ENCODE measurements at regions not wholly inside any gene's neighbourhood (a gene's known extent, or its start where the extent isn't known, plus 50 kb on each side); places are given as distances from the start of the nearest gene placed in this dataset.
"Not testable (repeated sequence)": the region's sequence is repeated elsewhere in the genome, so short reads cannot be mapped to it uniquely, and the experiment has no call there.

- POLR2A ChIA-PET: no interaction called here
- CTCF ChIA-PET: no interaction called here
- H3K27me3 ChIP-seq (replicated peaks; ENCODE audit: control insufficient read depth, insufficient read depth, low read length): no peaks in the 10 kb centered on the region
- no peaks in the 10 kb centered on the region for H3K36me3 Mint-ChIP-seq (ENCODE audit: insufficient read depth, unreplicated experiment)
- peaks cover 7% of the 10 kb centered on the region for H3K27me3 Mint-ChIP-seq (ENCODE audit: insufficient read depth, unreplicated experiment)
- no peak for DNase-seq
- H3K9me3 Mint-ChIP-seq (ENCODE audit: unreplicated experiment): peaks cover 10% of the 10 kb centered on the region
- no peak overlapping the region for H3K4me3 Mint-ChIP-seq (ENCODE audit: unreplicated experiment)
- peaks cover 6% of the 10 kb centered on the region for H3K4me1 Mint-ChIP-seq (ENCODE audit: low read depth, unreplicated experiment)
- BruUV-seq (replicated peaks): no TSS peak
- peaks cover 5% of the 10 kb centered on the region; the same call in 1 of the 2 replicates for H3K4me1 ChIP-seq
- no peak for TF ChIP-seq CTCF (IDR thresholded peaks at IDR 0.05; ENCODE audit: insufficient read depth in 1 of 2, low read depth in 1 of 2, low read length in 1 of 2, severe bottlenecking in 1 of 2, unreplicated experiment in 1 of 2)
- intact Hi-C loops (cut with micrococcal nuclease; ENCODE audit: unreplicated experiment): no loop called here
- no peak overlapping the region for H3K27ac Mint-ChIP-seq (ENCODE audit: unreplicated experiment)
- no peaks in the 10 kb centered on the region for H3K9me3 ChIP-seq
- no peaks in the 10 kb centered on the region for H3K36me3 ChIP-seq (ENCODE audit: control insufficient read depth, insufficient read depth, low read length)
- no peak overlapping the region for H3K4me3 ChIP-seq (ENCODE audit: low read depth, low read length)
Measured at GRCh38 chr3:74135808-74136207, 478.7 kb downstream of the CNTN3 start.

GRCh38 chr3:74134831-74135230 lies 479.6 kb downstream of the CNTN3 start:
- no peak for TF ChIP-seq CTCF (IDR thresholded peaks at IDR 0.05; ENCODE audit: insufficient read depth in 1 of 2, low read depth in 1 of 2, low read length in 1 of 2, severe bottlenecking in 1 of 2, unreplicated experiment in 1 of 2)
- Histone ChIP-seq H3K4me1 (peaks cover 5% of the 10 kb centered on the region; the same call in 1 of the 2 replicates), H3K9me3 (no peaks in the 10 kb centered on the region), H3K4me3 (ENCODE audit: low read depth, low read length) (no peak overlapping the region), H3K27me3 (replicated peaks; ENCODE audit: control insufficient read depth, insufficient read depth, low read length) (no peaks in the 10 kb centered on the region), H3K36me3 (ENCODE audit: control insufficient read depth, insufficient read depth, low read length) (no peaks in the 10 kb centered on the region)
- no peak overlapping the region for H3K27ac Mint-ChIP-seq (ENCODE audit: unreplicated experiment)
- POLR2A ChIA-PET: no interaction called here
- peaks cover 12% of the 10 kb centered on the region for H3K9me3 Mint-ChIP-seq (ENCODE audit: unreplicated experiment)
- peaks cover 7% of the 10 kb centered on the region for H3K4me1 Mint-ChIP-seq (ENCODE audit: low read depth, unreplicated experiment)
- peaks cover 7% of the 10 kb centered on the region for H3K27me3 Mint-ChIP-seq (ENCODE audit: insufficient read depth, unreplicated experiment)
- no peaks in the 10 kb centered on the region for H3K36me3 Mint-ChIP-seq (ENCODE audit: insufficient read depth, unreplicated experiment)
- intact Hi-C loops (cut with micrococcal nuclease; ENCODE audit: unreplicated experiment): no loop called here
- DNase-seq: no peak
- no peak overlapping the region for H3K4me3 Mint-ChIP-seq (ENCODE audit: unreplicated experiment)
- no TSS peak for BruUV-seq (replicated peaks)
- CTCF ChIA-PET: no interaction called here

GRCh38 chr3:74131546-74132328 lies 482.7 kb downstream of the CNTN3 start:
- peaks cover 19% of the 10 kb centered on the region for H3K9me3 Mint-ChIP-seq (ENCODE audit: unreplicated experiment)
- H3K4me3 ChIP-seq (ENCODE audit: low read depth, low read length); H3K27me3 ChIP-seq (replicated peaks; ENCODE audit: control insufficient read depth, insufficient read depth, low read length); POLR2A ChIA-PET; BruUV-seq (replicated peaks); H3K27me3 Mint-ChIP-seq (ENCODE audit: insufficient read depth, unreplicated experiment); DNase-seq; intact Hi-C loops (cut with micrococcal nuclease; ENCODE audit: unreplicated experiment); H3K4me1 Mint-ChIP-seq (ENCODE audit: low read depth, unreplicated experiment); H3K9me3 ChIP-seq; H3K4me1 ChIP-seq; H3K27ac Mint-ChIP-seq (ENCODE audit: unreplicated experiment); CTCF ChIA-PET; H3K36me3 Mint-ChIP-seq (ENCODE audit: insufficient read depth, unreplicated experiment); H3K36me3 ChIP-seq (ENCODE audit: control insufficient read depth, insufficient read depth, low read length); H3K4me3 Mint-ChIP-seq (ENCODE audit: unreplicated experiment): not testable (repeated sequence)

Measured in Caco-2 (cell line).